ENCODE measurements at regions not wholly inside any gene's neighbourhood (a gene's known extent, or its start where the extent isn't known, plus 50 kb on each side); places are given as distances from the start of the nearest gene placed in this dataset.

- no peak for DNase-seq (ENCODE audit: low read depth in 4 of 4, low spot score in 2 of 4)
Observed at GRCh38 chr16:86791287-86792035, 213.1 kb downstream of the FOXL1 start.

DNA sequence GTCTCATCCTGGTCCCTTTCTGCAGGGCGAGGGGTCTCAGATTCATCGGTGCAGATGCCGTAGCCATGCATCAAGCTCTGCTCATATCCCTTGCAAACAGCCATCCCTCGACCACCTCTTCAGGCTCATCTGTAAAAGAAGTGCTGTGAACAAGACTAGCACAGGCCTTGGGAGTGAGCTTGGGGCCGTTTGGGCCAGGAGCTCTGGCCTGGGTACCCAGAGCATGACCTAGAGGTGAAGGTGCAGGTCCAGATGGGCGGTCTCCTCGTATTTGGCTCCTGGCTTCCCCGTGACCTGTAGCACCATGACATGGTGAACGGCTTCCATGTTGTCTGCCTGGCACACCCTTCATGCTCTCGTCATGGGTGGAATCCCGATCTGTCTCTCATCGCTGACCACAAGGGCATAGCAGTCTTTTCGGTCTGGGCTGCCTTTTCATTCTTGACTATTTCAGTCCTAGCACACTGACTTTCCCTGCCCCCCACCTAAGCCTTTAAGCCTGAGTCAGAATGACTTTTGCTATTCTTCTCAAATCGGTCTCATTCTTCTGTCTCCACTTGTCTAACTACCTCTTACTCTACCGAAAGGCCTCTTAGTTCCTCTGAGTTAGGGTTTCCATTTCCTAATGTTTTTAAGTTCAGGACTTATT is 216.0 kb downstream of the FOXL1 start:
- DNase-seq (ENCODE audit: low read depth in 4 of 4, low spot score in 2 of 4), result no peak

DNA sequence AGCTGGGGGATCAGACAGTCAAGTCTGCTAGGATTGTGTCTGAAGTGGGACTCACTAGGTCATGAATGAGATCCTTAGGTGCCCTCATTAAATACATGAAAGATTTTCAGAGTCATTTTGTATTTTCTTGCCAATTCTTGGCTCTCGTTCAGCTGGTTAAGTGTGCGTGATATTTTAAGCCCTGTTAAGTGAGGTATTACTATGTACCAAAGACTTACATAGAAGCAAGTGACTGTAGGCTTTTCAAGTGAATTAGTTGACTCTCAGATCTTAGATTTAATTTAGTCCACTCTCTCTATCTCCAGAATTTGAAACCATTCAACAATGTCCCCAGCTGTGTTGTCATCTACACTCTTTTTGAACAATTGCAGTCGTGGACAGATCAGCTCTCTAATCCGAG is 219.4 kb downstream of the FOXL1 start:
- no peak for DNase-seq (ENCODE audit: low read depth in 4 of 4, low spot score in 2 of 4)

DNA sequence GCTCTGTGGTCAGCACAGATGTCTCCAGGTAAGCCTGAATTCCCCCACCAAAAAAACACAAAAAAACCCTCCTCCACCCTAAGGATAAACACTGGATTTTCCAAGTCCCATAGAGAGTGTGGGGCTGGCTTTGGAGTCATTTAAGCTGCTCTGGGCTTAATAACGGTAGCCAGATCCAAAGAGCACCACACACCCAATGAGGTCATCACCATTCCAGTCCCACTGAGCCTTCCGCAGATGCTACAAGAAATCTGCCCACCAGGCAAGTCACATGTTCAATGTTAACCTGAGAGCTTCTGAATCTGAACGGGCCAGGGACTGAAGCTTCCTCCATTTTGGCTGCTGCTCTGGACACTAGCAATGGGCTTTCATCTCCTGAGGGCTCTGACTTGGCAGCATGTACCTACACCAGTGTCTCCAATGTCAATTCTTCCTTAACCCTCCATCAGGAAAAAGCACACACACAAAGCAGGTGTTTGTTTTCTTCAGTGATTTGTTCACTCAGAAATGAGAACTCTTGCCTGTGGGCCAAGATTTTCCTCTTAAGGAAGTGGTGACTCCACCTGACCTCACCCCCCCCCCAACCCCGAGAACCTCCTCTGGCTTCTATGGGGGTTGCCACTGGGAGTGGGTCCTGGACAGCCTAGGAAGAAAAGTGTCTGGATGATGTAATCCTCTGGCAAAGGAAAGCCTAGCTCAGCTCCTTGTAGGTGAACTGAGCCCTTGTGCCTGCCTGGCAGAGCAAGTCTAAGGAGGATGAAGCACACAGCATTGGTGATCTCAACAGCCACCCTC is 220.1 kb downstream of the FOXL1 start:
- DNase-seq (ENCODE audit: low read depth in 4 of 4, low spot score in 2 of 4), result no peak

- DNase-seq (ENCODE audit: low read depth in 4 of 4, low spot score in 2 of 4), result no peak
Observed at GRCh38 chr16:86799367-86799766, 221.0 kb downstream of the FOXL1 start.

GRCh38 chr16:86800894-86801293 is 222.5 kb downstream of the FOXL1 start:
- no peak for DNase-seq (ENCODE audit: low read depth in 4 of 4, low spot score in 2 of 4)

GRCh38 chr16:86802013-86802412 is 223.7 kb downstream of the FOXL1 start:
- no peak for DNase-seq (ENCODE audit: low read depth in 4 of 4, low spot score in 2 of 4)

DNA sequence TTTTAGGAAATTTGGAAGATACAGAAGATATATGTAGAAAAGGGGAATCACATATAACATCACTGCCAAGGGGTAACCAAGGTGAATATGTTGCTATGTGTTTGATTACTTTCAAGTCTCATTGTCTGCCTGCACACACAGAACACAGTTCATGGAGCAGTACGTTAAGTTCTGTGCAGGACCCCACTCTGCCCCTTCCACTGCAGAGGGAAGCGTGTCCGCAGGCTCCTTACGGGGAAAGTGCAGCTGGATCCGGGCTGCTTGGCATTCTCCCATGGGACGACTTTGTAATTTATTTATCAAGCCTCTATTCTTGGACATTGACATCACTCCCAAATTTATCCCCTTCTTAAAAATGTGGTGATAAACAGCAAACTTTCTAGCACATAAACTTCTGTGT is 226.8 kb downstream of the FOXL1 start:
- DNase-seq (ENCODE audit: low read depth in 4 of 4, low spot score in 2 of 4), result no peak

GRCh38 chr16:86806181-86806837 is 228.0 kb downstream of the FOXL1 start:
- DNase-seq (ENCODE audit: low read depth in 4 of 4, low spot score in 2 of 4), result no peak

GRCh38 chr16:86806838-86807351 is 228.5 kb downstream of the FOXL1 start:
- DNase-seq (ENCODE audit: low read depth in 4 of 4, low spot score in 2 of 4), result peak; percentile 37 to 68 (median 58)

DNA sequence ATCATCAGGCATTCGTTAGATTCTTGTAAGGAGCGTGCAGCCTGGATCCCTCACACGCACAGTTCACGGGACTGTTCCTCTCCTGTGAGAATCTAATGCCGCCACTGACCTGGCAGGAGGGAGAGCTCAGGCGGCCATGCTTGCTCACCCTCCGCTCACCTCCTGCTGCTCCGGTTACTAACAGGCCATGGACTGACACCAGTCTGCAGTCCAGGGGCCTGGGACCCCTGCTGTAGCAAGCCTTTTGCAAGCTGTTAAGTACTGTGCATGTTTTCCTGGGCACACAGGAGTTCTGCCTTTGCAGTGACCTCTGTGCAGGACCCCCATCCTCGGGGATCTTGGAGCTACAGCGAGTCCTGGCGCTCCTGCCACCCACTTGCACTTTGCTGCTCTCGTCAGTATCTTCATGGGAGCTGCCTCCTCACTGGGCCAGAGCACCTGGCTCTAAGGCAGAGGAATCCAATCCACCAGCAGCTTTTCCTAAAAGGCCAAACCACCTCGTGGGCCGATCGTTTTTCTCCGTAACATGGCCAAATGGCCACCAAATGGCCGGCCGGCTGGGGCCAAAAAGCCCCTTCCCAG is 230.6 kb downstream of the FOXL1 start:
- no peak for DNase-seq (ENCODE audit: low read depth in 4 of 4, low spot score in 2 of 4)

- no peak for DNase-seq (ENCODE audit: low read depth in 4 of 4, low spot score in 2 of 4)
Observed at GRCh38 chr16:86809458-86809955, 231.2 kb downstream of the FOXL1 start.

DNA sequence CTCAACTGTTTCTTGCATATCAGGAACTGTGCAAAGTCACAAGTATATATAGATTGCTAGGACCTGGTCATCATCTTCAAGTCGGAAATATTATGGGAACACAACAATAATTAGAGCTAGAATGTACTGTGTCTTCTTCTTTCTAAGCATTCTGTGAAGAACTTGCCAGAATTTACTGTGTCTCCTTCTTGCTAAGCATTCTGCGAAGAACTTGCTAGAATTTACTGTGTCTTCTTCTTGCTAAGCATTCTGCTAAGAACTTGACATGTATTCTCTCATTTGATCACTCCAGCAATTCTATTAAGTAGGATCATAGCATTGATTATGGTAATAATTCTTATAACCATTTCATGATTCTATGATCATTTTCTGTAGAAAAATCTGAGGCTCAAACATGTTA is 231.7 kb downstream of the FOXL1 start:
- DNase-seq (ENCODE audit: low read depth in 4 of 4, low spot score in 2 of 4), result no peak

GRCh38 chr16:86812363-86812970 is 234.1 kb downstream of the FOXL1 start:
- DNase-seq (ENCODE audit: low read depth in 4 of 4, low spot score in 2 of 4), result no peak

GRCh38 chr16:86814256-86814655 is 235.9 kb downstream of the FOXL1 start:
- DNase-seq (ENCODE audit: low read depth in 4 of 4, low spot score in 2 of 4), result no peak

- no peak for DNase-seq (ENCODE audit: low read depth in 4 of 4, low spot score in 2 of 4)
Observed at GRCh38 chr16:86816930-86817625, 238.7 kb downstream of the FOXL1 start.

- no peak for DNase-seq (ENCODE audit: low read depth in 4 of 4, low spot score in 2 of 4)
Observed at GRCh38 chr16:86818671-86819532, 240.6 kb downstream of the FOXL1 start.

DNA sequence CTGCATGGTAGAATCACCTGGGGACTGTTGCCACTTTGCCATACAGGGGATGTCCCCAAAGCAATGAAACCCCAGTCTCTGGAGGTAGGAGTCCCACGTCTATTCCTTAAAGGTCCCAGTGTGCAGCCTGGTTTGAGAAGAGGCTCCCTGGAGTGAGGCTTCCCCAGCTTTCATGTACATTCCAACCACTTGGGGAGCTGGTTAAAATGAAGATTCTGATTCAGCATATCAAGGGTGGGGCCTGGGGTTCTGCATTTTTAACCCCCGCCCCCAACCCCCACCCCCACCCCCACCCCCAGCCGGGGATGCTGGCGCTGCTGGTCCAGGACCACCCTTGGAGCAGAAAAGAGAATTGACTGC is 241.2 kb downstream of the FOXL1 start:
- DNase-seq (ENCODE audit: low read depth in 4 of 4, low spot score in 2 of 4), result no peak

Measured in left renal cortex interstitium (tissue), 4 donors.